GM12878 (cell line): ENCODE measurements at regions not wholly inside any gene's neighbourhood (a gene's known extent, or its start where the extent isn't known, plus 50 kb on each side); places are given as distances from the start of the nearest gene placed in this dataset.
"Not testable (repeated sequence)": the region's sequence is repeated elsewhere in the genome, so short reads cannot be mapped to it uniquely, and the experiment has no call there.

Experiments used
- ATAC-seq: fragments of 200-7000 bp; cut with Tn5 transposase; 3 replicates; pipeline ENCODE4 v1.9.1; 2020; ENCODE audit warnings: mild to moderate bottlenecking, moderate library complexity
- BruUV-seq: library from RNA; stranded (reverse); fragments of 400-500 nt; replicated peaks from 2 replicates; lab custom pipeline; 2021; lab: Mats Ljungman, UMichigan
- CTCF ChIA-PET: fragments of 300-600 bp; sonication (Branson Sonifier 250); formaldehyde crosslinking; extraction: SDS; loops from one replicate; lab custom pipeline; 2021; ENCODE audit warnings: inconsistent platforms; lab: Yijun Ruan, JAX
- POLR2A ChIA-PET: fragments of 350-600 bp; formaldehyde crosslinking; extraction: SDS; loops from one replicate; lab custom pipeline; 2021; ENCODE audit warnings: inconsistent platforms; lab: Charles Lee
- RAD21 ChIA-PET: fragments of 300-600 bp; sonication (Branson Sonifier 250); formaldehyde crosslinking; loops from one replicate; lab custom pipeline; 2023; ENCODE audit warnings: antibody characterized with exemption; ENCODE audit not compliant: unreplicated experiment; lab: Charles Lee
- SMC1A ChIA-PET: fragments of 300-600 bp; sonication (Branson Sonifier 250); formaldehyde crosslinking; loops from one replicate; lab custom pipeline; 2023; ENCODE audit not compliant: unreplicated experiment, uncharacterized antibody; lab: Charles Lee
- DNase-seq: peaks from one replicate; pipeline ENCODE4 v3.0.0-alpha.2; 2011; ENCODE audit warnings: low read depth, low spot score
- FAIRE-seq: peaks from 3 replicates; lab custom pipeline; 2011; peaks lifted over from hg19 to GRCh38; lab: Jason Lieb, UNC
- H2AFZ ChIP-seq: 2 replicates; pipeline ENCODE4 v1.6.0; 2011; ENCODE audit warnings: low read depth, low read length, control low read depth; ENCODE audit not compliant: control insufficient read depth
- H3K27ac ChIP-seq: 2 replicates; pipeline ENCODE4 v1.5.1; 2011; ENCODE audit warnings: control low read depth; ENCODE audit not compliant: control insufficient read depth, insufficient read depth
- H3K27me3 ChIP-seq, 2 experiments: replicated peaks in 1 of 2; 2 replicates each; pipeline versions ENCODE4 v1.6.0 to v1.6.1; 2011; ENCODE audit warnings: low read length in 1 of 2; ENCODE audit not compliant: control insufficient read depth in 2 of 2, insufficient read depth in 2 of 2
- H3K36me3 ChIP-seq, 2 experiments: 2 replicates each; pipeline ENCODE4 v1.5.1; 2011; ENCODE audit warnings: low read length in 1 of 2; ENCODE audit not compliant: control insufficient read depth in 2 of 2, insufficient read depth in 2 of 2
- H3K4me1 ChIP-seq: 2 replicates; pipeline ENCODE4 v1.6.1; 2011; ENCODE audit warnings: mild to moderate bottlenecking, low read length, moderate library complexity, mixed read lengths; ENCODE audit not compliant: control insufficient read depth, insufficient read depth
- H3K4me2 ChIP-seq: 2 replicates; pipeline ENCODE4 v1.6.0; 2011; ENCODE audit warnings: control low read depth; ENCODE audit not compliant: control insufficient read depth, insufficient read depth
- H3K4me3 ChIP-seq: fragments of 200-600 bp; sonication (generic); 2 replicates; pipeline ENCODE4 v1.5.1; 2016
- H3K79me2 ChIP-seq: 2 replicates; pipeline ENCODE4 v1.6.0; 2011; ENCODE audit warnings: low read length; ENCODE audit not compliant: control insufficient read depth, insufficient read depth
- H3K9ac ChIP-seq: 2 replicates; pipeline ENCODE4 v1.8.0; 2011; ENCODE audit warnings: low read length, control low read depth, mixed read lengths; ENCODE audit not compliant: control insufficient read depth, insufficient read depth
- H3K9me3 ChIP-seq: replicated peaks from 3 replicates; pipeline ENCODE4 v1.5.1; 2011; ENCODE audit warnings: mild to moderate bottlenecking, low read length; ENCODE audit not compliant: control insufficient read depth, insufficient read depth
- H4K20me1 ChIP-seq: 2 replicates; pipeline ENCODE4 v1.6.0; 2011; ENCODE audit not compliant: control insufficient read depth, insufficient read depth
- ATF7 ChIP-seq: fragments of 450-650 bp; IDR thresholded peaks from 2 replicates; pipeline ENCODE4 v1.6.1; 2016; ENCODE audit warnings: low read depth, mild to moderate bottlenecking
- E4F1 ChIP-seq: fragments of 450-650 bp; IDR thresholded peaks from 2 replicates; pipeline ENCODE4 v1.6.1; 2018; ENCODE audit warnings: borderline replicate concordance, mild to moderate bottlenecking; ENCODE audit not compliant: partially characterized antibody
- POLR2A ChIP-seq: IDR thresholded peaks from 2 replicates; pipeline ENCODE4 v1.6.1; 2011; ENCODE audit warnings: low read depth, mild to moderate bottlenecking, low read length
- SP1 ChIP-seq: IDR thresholded peaks from one replicate; pipeline ENCODE4 v1.6.1; 2011; ENCODE audit warnings: low read depth, low read length
- TBL1XR1 ChIP-seq: IDR thresholded peaks from 2 replicates; pipeline ENCODE4 v1.6.1; 2012; ENCODE audit warnings: low read depth, low read length, improper control_type of control experiment
- WGBS: methylation state at CpG from one replicate; pipeline ENCODE4 v1.1.6; 2016; ENCODE audit warnings: low lambda C conversion rate; ENCODE audit not compliant: insufficient replicate concordance, insufficient coverage; ENCODE audit errors: missing lambda C conversion rate; 5-methylcytosine and 5-hydroxymethylcytosine counted together
- in situ Hi-C: fragments of 300-500 bp; cut with MboI; formaldehyde crosslinking; loops from 9 replicates; pipeline ENCODE4 v1.14.3; 2018; ENCODE audit warnings: mixed read lengths
- intact Hi-C: fragments of 100-400 bp; cut with micrococcal nuclease; formaldehyde crosslinking; loops from one replicate; pipeline ENCODE4 v1.14.2; 2022; ENCODE audit not compliant: unreplicated experiment
- TF ChIP-seq, protein P1 (sequence below): fragments of 450-650 bp; IDR thresholded peaks from 2 replicates; pipeline ENCODE4 v1.6.1; 2016; ENCODE audit warnings: mild to moderate bottlenecking

- POLR2A ChIA-PET, DNase-seq, H3K4me3 ChIP-seq, H3K4me2 ChIP-seq, H3K27ac ChIP-seq, H3K79me2 ChIP-seq, H3K27me3 ChIP-seq, intact Hi-C loops, H3K4me1 ChIP-seq, ATAC-seq, BruUV-seq, H4K20me1 ChIP-seq, RAD21 ChIA-PET, H3K36me3 ChIP-seq, H3K9me3 ChIP-seq, FAIRE-seq, H2AFZ ChIP-seq, H3K9ac ChIP-seq, SMC1A ChIA-PET: not testable (repeated sequence)
- in situ Hi-C loops, result loop anchor here (10.0 kb wide), 1 partner anchor 1839 kb away; no protein-coding TSS in a partner anchor
- TF ChIP-seq ATF7, result peak; percentile 62; the same call in 1 of the 2 replicates
- CTCF ChIA-PET, result interaction anchor here (1.0 to 1.2 kb wide), 2 partner anchors 11 to 14 kb away, joined by 3 to 6 read pairs; no protein-coding TSS in a partner anchor
- WGBS, result 70% methylated on average over 7 of the region's 8 CpGs
Observed at GRCh38 chr22:25433381-25433970, 131.0 kb upstream of the GRK3 start.

DNA sequence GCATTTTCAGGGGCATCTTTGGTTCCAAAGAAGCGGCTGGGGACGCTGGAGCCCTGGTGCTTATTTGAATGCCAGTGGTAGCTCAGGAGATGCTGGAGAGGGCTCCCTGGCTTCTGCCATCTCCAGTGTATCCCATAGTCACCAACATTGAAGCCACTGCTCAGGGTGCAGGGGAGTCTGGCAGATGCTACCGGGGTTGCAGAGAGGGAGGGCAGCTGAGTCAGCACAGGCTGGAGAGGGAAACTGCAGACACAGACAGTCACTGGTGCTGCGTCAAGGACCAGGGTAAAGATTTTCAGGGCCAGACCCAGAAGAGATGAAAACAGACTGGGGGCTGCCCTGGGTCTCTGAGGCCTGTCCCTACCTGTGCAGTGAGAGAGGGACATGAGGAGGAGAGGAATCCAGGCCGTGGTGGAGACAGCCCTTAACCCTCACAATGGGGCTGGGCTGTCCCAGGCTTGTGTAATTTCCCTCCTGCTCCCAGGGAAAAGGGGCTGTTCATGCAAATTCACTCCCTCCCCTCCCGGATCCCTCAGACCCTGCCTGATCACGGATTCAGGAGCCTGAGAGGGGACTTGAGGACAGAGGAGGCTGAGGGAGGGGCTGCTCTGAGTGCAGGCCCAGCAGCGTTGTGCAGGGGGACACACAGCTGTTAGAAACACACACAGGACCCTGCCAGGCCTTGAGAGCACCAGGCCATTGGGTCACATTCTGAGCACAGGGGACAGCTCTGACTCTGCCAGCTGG, 126.9 kb upstream of the GRK3 start:
- FAIRE-seq (no peak), DNase-seq (no peak), ATAC-seq (no peak)
- SMC1A ChIA-PET, result no interaction called here
- intact Hi-C loops (no loop called here), in situ Hi-C loops (loop anchor here (10.0 kb wide), 1 partner anchor 1843 kb away; no protein-coding TSS in a partner anchor)
- no peak overlapping the region for H3K4me2 ChIP-seq
- no peak overlapping the region for H3K4me3 ChIP-seq
- CTCF ChIA-PET, result interaction anchor here (1.2 kb wide), 1 partner anchor 10 kb away, joined by 3 read pairs; no protein-coding TSS in a partner anchor
- POLR2A ChIA-PET, result no interaction called here
- H3K9me3 ChIP-seq, result no peaks in the 10 kb centered on the region
- no peaks in the 10 kb centered on the region for H3K79me2 ChIP-seq
- no TSS peak for BruUV-seq
- H4K20me1 ChIP-seq, result no peaks in the 10 kb centered on the region
- H3K4me1 ChIP-seq, result no peaks in the 10 kb centered on the region
- no peak overlapping the region for H3K27ac ChIP-seq
- RAD21 ChIA-PET, result no interaction called here
- no peak overlapping the region for H2AFZ ChIP-seq
- no peaks in the 10 kb centered on the region for H3K36me3 ChIP-seq
- TF ChIP-seq, protein P1, sequence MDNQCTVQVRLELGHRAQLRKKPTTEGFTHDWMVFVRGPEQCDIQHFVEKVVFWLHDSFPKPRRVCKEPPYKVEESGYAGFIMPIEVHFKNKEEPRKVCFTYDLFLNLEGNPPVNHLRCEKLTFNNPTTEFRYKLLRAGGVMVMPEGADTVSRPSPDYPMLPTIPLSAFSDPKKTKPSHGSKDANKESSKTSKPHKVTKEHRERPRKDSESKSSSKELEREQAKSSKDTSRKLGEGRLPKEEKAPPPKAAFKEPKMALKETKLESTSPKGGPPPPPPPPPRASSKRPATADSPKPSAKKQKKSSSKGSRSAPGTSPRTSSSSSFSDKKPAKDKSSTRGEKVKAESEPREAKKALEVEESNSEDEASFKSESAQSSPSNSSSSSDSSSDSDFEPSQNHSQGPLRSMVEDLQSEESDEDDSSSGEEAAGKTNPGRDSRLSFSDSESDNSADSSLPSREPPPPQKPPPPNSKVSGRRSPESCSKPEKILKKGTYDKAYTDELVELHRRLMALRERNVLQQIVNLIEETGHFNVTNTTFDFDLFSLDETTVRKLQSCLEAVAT, result no peak
- TF ChIP-seq POLR2A (no peak), E4F1 (no peak), SP1 (no peak), TBL1XR1 (no peak)
- H3K9ac ChIP-seq, result no peak overlapping the region
- WGBS, result 63% methylated on average over 8 of the region's 8 CpGs
- H3K27me3 ChIP-seq, result no peaks in the 10 kb centered on the region
